Testis (tissue), 2 donors: ENCODE measurements at regions not wholly inside any gene's neighbourhood (a gene's known extent, or its start where the extent isn't known, plus 50 kb on each side); places are given as distances from the start of the nearest gene placed in this dataset.

ENCODE experiments used
- DNase-seq: peaks from one replicate; pipeline ENCODE4 v3.0.0-alpha.2; 2019
- H3K27ac ChIP-seq, 2 donors: fragments of 200-600 bp; sonication (generic); one replicate each; pipeline ENCODE4 v1.5.1; 2019
- H3K27me3 ChIP-seq: fragments of 200-600 bp; sonication (generic); one replicate; pipeline ENCODE4 v1.5.1; 2019
- H3K36me3 ChIP-seq: fragments of 200-600 bp; sonication (generic); one replicate; pipeline ENCODE4 v1.5.1; 2017; ENCODE audit warnings: low read depth; ENCODE audit errors: missing control alignments
- H3K4me1 ChIP-seq: fragments of 200-600 bp; sonication (generic); one replicate; pipeline ENCODE4 v1.5.1; 2019
- H3K4me3 ChIP-seq, 2 donors: fragments of 200-600 bp; sonication (generic); one replicate each; pipeline ENCODE4 v1.5.1; 2017 to 2019
- H3K9me3 ChIP-seq: fragments of 200-600 bp; sonication (generic); one replicate; pipeline ENCODE4 v1.5.1; 2017
- CTCF ChIP-seq, 3 experiments: fragments of 450-650 bp in 2 of 3; fragments of 200-600 bp in 1 of 3; sonication (generic) in 1 of 3; IDR thresholded peaks; one replicate each; pipeline ENCODE4 v1.5.1; 2016 to 2019; ENCODE audit warnings: antibody characterized with exemption in 3 of 3, mild to moderate bottlenecking in 2 of 3, moderate library complexity in 1 of 3
- POLR2A ChIP-seq: fragments of 450-650 bp; IDR thresholded peaks from one replicate; pipeline ENCODE4 v1.6.1; 2017; ENCODE audit warnings: antibody characterized with exemption, mild to moderate bottlenecking, moderate library complexity
- WGBS, 2 donors: methylation state at CpG; one replicate each; pipeline ENCODE4 v1.1.5; 2018; 5-methylcytosine and 5-hydroxymethylcytosine counted together
- intact Hi-C: fragments of 100-400 bp; cut with DNase I; formaldehyde crosslinking; loops from one replicate; pipeline ENCODE4 v1.15.1; 2023; ENCODE audit warnings: low total_unique reads

DNA sequence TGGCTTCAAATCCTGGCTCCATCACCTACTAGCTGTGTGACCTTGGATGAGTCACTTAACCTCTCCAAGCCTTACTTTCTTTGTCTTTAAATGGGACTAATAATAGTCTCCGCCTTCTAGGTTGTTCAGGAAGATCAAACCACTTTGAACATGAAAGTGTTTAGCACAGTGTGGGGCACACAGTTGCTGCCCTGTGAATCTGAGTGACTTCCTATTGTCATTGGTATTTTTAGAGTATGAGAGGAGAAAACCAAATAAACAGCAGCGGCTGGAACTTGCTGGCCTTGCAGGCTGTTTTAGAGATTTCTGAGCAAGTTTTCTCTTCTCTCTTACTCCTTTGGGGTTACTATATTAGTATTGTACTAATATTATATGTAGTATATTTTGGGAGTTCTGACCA, 120.7 kb upstream of the MYL2 start:
- H3K27ac ChIP-seq: no peak overlapping the region
- no peaks in the 10 kb centered on the region for H3K36me3 ChIP-seq
- TF ChIP-seq CTCF (IDR thresholded peaks at IDR 0.05): no peak
- TF ChIP-seq POLR2A: no peak
- 87% methylated on average over 2 of the region's 2 CpGs for WGBS, 2 donors
- no peak overlapping the region for H3K4me3 ChIP-seq
- intact Hi-C loops: no loop called here
- no peaks in the 10 kb centered on the region for H3K27me3 ChIP-seq
- no peak for DNase-seq
- H3K4me1 ChIP-seq: peaks cover 3% of the 10 kb centered on the region
- no peaks in the 10 kb centered on the region for H3K9me3 ChIP-seq

DNA sequence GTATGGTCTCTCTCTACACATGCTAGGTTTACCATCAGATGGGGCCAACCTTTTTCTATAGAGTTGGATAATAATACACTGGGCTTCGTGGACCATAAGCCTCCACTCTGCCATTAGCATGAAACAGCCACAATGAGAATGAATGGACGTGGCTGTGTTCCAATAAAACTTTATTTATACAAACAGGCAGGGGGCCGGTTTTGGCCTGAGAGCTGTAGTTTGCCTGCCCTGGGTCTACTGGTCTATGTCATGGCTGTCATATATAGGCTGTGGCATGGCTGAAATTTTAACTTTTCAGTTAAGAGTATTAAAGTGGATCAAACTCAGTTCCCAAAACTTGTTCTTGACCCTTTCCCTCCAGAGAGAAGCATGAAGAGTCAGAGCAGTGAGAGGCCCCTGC, 120.3 kb upstream of the MYL2 start:
- Histone ChIP-seq H3K4me3 (no peak overlapping the region), H3K9me3 (no peaks in the 10 kb centered on the region), H3K27ac (no peak overlapping the region), H3K4me1 (peaks cover 3% of the 10 kb centered on the region), H3K36me3 (no peaks in the 10 kb centered on the region), H3K27me3 (no peaks in the 10 kb centered on the region)
- no peak for TF ChIP-seq POLR2A
- TF ChIP-seq CTCF (IDR thresholded peaks at IDR 0.05): no peak
- 87 to 95% methylated on average over 3 of the region's 3 CpGs for WGBS, 2 donors
- intact Hi-C loops: no loop called here
- no peak for DNase-seq

DNA sequence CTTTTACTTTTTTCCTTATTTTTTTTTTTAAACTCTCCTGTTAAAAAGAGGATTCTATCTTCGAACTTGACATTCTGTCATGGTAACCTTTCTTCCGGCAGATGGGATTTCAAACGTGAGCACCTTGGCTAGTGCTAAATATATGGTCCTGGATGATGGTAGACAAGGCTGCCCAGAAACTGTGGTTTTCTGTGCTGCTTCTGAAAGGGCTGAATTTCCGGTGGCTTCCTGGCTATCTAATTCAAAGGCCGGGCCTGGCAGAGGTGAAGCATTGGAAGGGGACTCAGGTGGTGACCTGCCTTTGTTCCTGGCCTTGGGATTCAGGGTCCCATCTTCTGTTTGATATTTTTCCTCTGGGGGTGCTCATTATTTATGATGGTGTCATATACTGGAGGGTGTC, 118.6 kb upstream of the MYL2 start:
- TF ChIP-seq CTCF (IDR thresholded peaks at IDR 0.05): no peak
- TF ChIP-seq POLR2A: no peak
- Histone ChIP-seq H3K27me3 (no peaks in the 10 kb centered on the region), H3K9me3 (no peaks in the 10 kb centered on the region), H3K4me3 (no peak overlapping the region), H3K27ac (no peak overlapping the region), H3K4me1 (peaks cover 6% of the 10 kb centered on the region), H3K36me3 (no peaks in the 10 kb centered on the region)
- intact Hi-C loops: no loop called here
- no peak for DNase-seq
- 81 to 85% methylated on average over 5 of the region's 5 CpGs for WGBS, 2 donors

DNA sequence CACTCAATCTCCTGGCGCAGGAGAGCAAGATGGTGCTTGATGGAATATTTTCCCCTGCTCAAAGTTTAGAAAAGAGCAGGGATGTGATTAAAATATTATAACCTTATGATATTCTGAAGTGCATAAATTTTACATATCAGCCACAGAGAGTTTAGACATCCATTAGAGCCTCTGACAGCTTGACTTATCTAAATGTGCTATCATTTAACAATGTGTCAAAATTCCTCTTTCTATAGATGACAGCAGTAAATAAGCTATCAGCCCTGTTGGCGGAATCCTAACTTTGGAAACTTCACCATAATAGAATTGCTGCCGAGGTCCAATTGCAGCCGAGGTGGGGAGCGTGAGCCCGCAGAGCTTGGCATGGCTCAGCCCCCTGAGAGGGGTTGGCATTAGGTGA, 117.7 kb upstream of the MYL2 start:
- H3K27me3 ChIP-seq: no peaks in the 10 kb centered on the region
- no peak overlapping the region for H3K27ac ChIP-seq
- DNase-seq: no peak
- no peaks in the 10 kb centered on the region for H3K36me3 ChIP-seq
- peaks cover 6% of the 10 kb centered on the region for H3K4me1 ChIP-seq
- H3K4me3 ChIP-seq: no peak overlapping the region
- no peak for TF ChIP-seq POLR2A
- no peak for TF ChIP-seq CTCF (IDR thresholded peaks at IDR 0.05)
- 79 to 85% methylated on average over 6 of the region's 6 CpGs for WGBS, 2 donors
- H3K9me3 ChIP-seq: no peaks in the 10 kb centered on the region
- intact Hi-C loops: no loop called here

GRCh38 chr12:111037047-111037446, 116.7 kb upstream of the MYL2 start:
- Histone ChIP-seq H3K4me1 (peaks cover 6% of the 10 kb centered on the region), H3K4me3 (no peak overlapping the region), H3K9me3 (no peaks in the 10 kb centered on the region), H3K36me3 (no peaks in the 10 kb centered on the region), H3K27me3 (no peaks in the 10 kb centered on the region), H3K27ac (no peak overlapping the region)
- DNase-seq: no peak
- TF ChIP-seq CTCF (IDR thresholded peaks at IDR 0.05): no peak
- no peak for TF ChIP-seq POLR2A
- intact Hi-C loops: no loop called here
- WGBS, 2 donors: 29 to 33% methylated on average over 23 of the region's 23 CpGs
